Endothelial cell of umbilical vein (primary cell): ENCODE measurements at regions not wholly inside any gene's neighbourhood (a gene's known extent, or its start where the extent isn't known, plus 50 kb on each side); places are given as distances from the start of the nearest gene placed in this dataset.

ENCODE experiments used
- BruUV-seq: library from RNA; stranded (reverse); fragments of 400-500 nt; replicated peaks from 2 replicates; lab custom pipeline; 2021; lab: Mats Ljungman, UMichigan
- CTCF ChIA-PET: fragments of 300-600, 350-600 bp; sonication (Branson Sonifier 250); formaldehyde crosslinking; loops from one replicate; lab custom pipeline; 2021; ENCODE audit warnings: antibody characterized with exemption, inconsistent platforms; lab: Charles Lee
- POLR2A ChIA-PET: fragments of 300-600, 350-600 bp; sonication (Branson Sonifier 250); formaldehyde crosslinking; loops from one replicate; lab custom pipeline; 2021; ENCODE audit warnings: antibody characterized with exemption, inconsistent platforms; lab: Charles Lee
- DNase-seq: peaks from one replicate; pipeline ENCODE4 v3.0.0-alpha.2; 2011; ENCODE audit warnings: low read depth, low spot score
- FAIRE-seq: peaks from 2 replicates; lab custom pipeline; 2011; peaks lifted over from hg19 to GRCh38; lab: Jason Lieb, UNC
- H2AFZ ChIP-seq: 2 replicates; pipeline ENCODE4 v1.6.0; 2012; ENCODE audit warnings: low read depth, low read length, control low read depth, inconsistent platforms
- H3K27ac ChIP-seq: 2 replicates; pipeline ENCODE4 v1.5.1; 2011; ENCODE audit warnings: low read depth, mild to moderate bottlenecking, control low read depth, low read length, moderate library complexity; ENCODE audit not compliant: insufficient read depth
- H3K27me3 ChIP-seq, 2 experiments: 2 replicates each; pipeline versions ENCODE4 v1.6.0 to v1.6.1; 2011; ENCODE audit warnings: low read length in 2 of 2, mixed read lengths in 1 of 2; ENCODE audit not compliant: control insufficient read depth in 2 of 2, insufficient read depth in 2 of 2
- H3K36me3 ChIP-seq, 2 experiments: 2 replicates in 1 of 2; 3 replicates in 1 of 2; pipeline ENCODE4 v1.5.1; 2011; ENCODE audit warnings: low read length in 2 of 2, mild to moderate bottlenecking in 1 of 2, moderate library complexity in 1 of 2; ENCODE audit not compliant: control insufficient read depth in 2 of 2, insufficient read depth in 2 of 2; ENCODE audit errors: extremely low read depth in 1 of 2
- H3K4me1 ChIP-seq: 3 replicates; pipeline ENCODE4 v1.5.1; 2011; ENCODE audit warnings: mild to moderate bottlenecking, low read length; ENCODE audit not compliant: control insufficient read depth, insufficient read depth; ENCODE audit errors: extremely low read depth
- H3K4me2 ChIP-seq: 2 replicates; pipeline ENCODE4 v1.6.1; 2011; ENCODE audit warnings: low read length, control low read depth, mixed read lengths; ENCODE audit not compliant: insufficient read depth
- H3K4me3 ChIP-seq, 3 experiments: fragments of 200-600 bp in 1 of 3; sonication (generic), shearing (Covaris generic) in 1 of 3; replicated peaks in 1 of 3; 2 replicates each; pipeline ENCODE4 v1.5.1; 2011 to 2016; ENCODE audit warnings: control low read depth in 3 of 3, low read length in 3 of 3, mild to moderate bottlenecking in 2 of 3, inconsistent platforms in 1 of 3, low read depth in 1 of 3, moderate library complexity in 1 of 3; ENCODE audit not compliant: insufficient read depth in 1 of 3
- H3K79me2 ChIP-seq: 2 replicates; pipeline ENCODE4 v1.6.0; 2012; ENCODE audit warnings: low read length, inconsistent platforms; ENCODE audit not compliant: control insufficient read depth, insufficient read depth
- H3K9ac ChIP-seq: replicated peaks from 2 replicates; pipeline ENCODE3; 2011; ENCODE audit warnings: low read length, control low read depth; ENCODE audit not compliant: insufficient read depth; ENCODE audit errors: extremely low read depth
- H3K9me1 ChIP-seq: replicated peaks from 3 replicates; pipeline ENCODE4 v1.6.0; 2011; ENCODE audit warnings: mild to moderate bottlenecking, low read length; ENCODE audit not compliant: control insufficient read depth, insufficient read depth; ENCODE audit errors: extremely low read depth
- H3K9me3 ChIP-seq: replicated peaks from 2 replicates; pipeline ENCODE4 v1.5.1; 2012; ENCODE audit warnings: low read length, inconsistent platforms; ENCODE audit not compliant: control insufficient read depth, insufficient read depth
- H4K20me1 ChIP-seq: replicated peaks from 2 replicates; pipeline ENCODE3; 2011; ENCODE audit warnings: mild to moderate bottlenecking, low read length; ENCODE audit not compliant: control insufficient read depth, insufficient read depth; ENCODE audit errors: extremely low read depth
- FOS ChIP-seq: IDR thresholded peaks from 2 replicates; pipeline ENCODE4 v1.6.1; 2011; ENCODE audit warnings: mild to moderate bottlenecking, low read length, moderate library complexity, borderline replicate concordance; ENCODE audit not compliant: insufficient read depth
- GATA2 ChIP-seq: IDR thresholded peaks from 2 replicates; pipeline ENCODE4 v1.7.0; 2011; ENCODE audit warnings: low read depth, mild to moderate bottlenecking, moderate library complexity, mixed read lengths, low read length; ENCODE audit not compliant: insufficient read length, insufficient read depth
- JUN ChIP-seq: IDR thresholded peaks from 2 replicates; pipeline ENCODE4 v1.6.1; 2011; ENCODE audit warnings: borderline replicate concordance, low read depth; ENCODE audit not compliant: insufficient read length, insufficient read depth
- MYC ChIP-seq: IDR thresholded peaks from one replicate; pipeline ENCODE4 v1.6.1; 2011; ENCODE audit warnings: mild to moderate bottlenecking, low read depth, low read length
- POLR2AphosphoS5 ChIP-seq: IDR thresholded peaks from 2 replicates; pipeline ENCODE4 v1.6.1; 2012; ENCODE audit warnings: low read depth, mild to moderate bottlenecking, control low read depth, low read length, moderate library complexity; ENCODE audit not compliant: insufficient read depth
- dilution Hi-C: fragments of 300-500 bp; cut with MboI; formaldehyde crosslinking; loops from one replicate; pipeline ENCODE4 v1.15.0; 2019; ENCODE audit warnings: low sequenced_read_pairs; ENCODE audit not compliant: extremely low pct_ligation_motif_present
- intact Hi-C: fragments of 100-400 bp; cut with micrococcal nuclease; formaldehyde crosslinking; loops from one replicate; pipeline ENCODE4 v1.10.0; 2022
- TF ChIP-seq, protein P1 (sequence below), 2 donors: IDR thresholded peaks; 1 replicate in 1 of 2; 2 replicates in 1 of 2; pipeline ENCODE4 v1.5.1; 2011; ENCODE audit warnings: low read length in 2 of 2, mild to moderate bottlenecking in 2 of 2, moderate library complexity in 2 of 2, control low read depth in 1 of 2, inconsistent platforms in 1 of 2, low read depth in 1 of 2; ENCODE audit not compliant: insufficient read depth in 1 of 2; ENCODE audit errors: extremely low read depth in 1 of 2
- TF ChIP-seq, protein P2 (sequence below): IDR thresholded peaks from 2 replicates; pipeline ENCODE4 v1.6.1; 2011; ENCODE audit not compliant: insufficient read depth, insufficient read length

DNA sequence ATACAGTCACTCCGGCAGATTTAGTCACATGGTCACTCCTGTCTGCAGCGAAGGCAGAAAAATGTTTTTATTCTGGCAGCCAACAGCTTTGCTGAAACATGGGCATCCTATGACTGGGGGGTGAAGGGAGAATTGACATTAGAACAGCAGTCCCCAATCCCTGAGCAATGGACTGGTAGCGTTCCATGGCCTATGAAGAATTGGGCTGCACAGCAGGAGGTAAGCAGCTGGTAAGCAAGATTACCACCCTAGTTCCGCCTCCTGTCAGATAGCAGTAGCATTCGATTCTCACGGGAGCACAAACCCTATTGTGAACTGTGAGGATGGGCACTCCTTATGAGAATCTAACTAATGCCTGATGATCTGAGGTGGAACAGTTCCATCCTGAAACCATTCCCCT, 93.1 kb upstream of the FTMT start:
- dilution Hi-C loops: no loop called here
- no peak overlapping the region for H3K9ac ChIP-seq
- no peaks in the 10 kb centered on the region for H3K9me1 ChIP-seq
- BruUV-seq: no TSS peak
- ChIA-PET CTCF (no interaction called here), POLR2A (no interaction called here)
- H3K4me1 ChIP-seq: no peaks in the 10 kb centered on the region
- H4K20me1 ChIP-seq: no peaks in the 10 kb centered on the region
- no peaks in the 10 kb centered on the region for H3K27me3 ChIP-seq
- H3K27ac ChIP-seq: no peak overlapping the region
- FAIRE-seq (no peak), DNase-seq (no peak)
- no peak overlapping the region for H3K4me3 ChIP-seq
- no peak for TF ChIP-seq POLR2AphosphoS5
- TF ChIP-seq JUN: no peak
- TF ChIP-seq, protein P1, sequence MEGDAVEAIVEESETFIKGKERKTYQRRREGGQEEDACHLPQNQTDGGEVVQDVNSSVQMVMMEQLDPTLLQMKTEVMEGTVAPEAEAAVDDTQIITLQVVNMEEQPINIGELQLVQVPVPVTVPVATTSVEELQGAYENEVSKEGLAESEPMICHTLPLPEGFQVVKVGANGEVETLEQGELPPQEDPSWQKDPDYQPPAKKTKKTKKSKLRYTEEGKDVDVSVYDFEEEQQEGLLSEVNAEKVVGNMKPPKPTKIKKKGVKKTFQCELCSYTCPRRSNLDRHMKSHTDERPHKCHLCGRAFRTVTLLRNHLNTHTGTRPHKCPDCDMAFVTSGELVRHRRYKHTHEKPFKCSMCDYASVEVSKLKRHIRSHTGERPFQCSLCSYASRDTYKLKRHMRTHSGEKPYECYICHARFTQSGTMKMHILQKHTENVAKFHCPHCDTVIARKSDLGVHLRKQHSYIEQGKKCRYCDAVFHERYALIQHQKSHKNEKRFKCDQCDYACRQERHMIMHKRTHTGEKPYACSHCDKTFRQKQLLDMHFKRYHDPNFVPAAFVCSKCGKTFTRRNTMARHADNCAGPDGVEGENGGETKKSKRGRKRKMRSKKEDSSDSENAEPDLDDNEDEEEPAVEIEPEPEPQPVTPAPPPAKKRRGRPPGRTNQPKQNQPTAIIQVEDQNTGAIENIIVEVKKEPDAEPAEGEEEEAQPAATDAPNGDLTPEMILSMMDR (IDR thresholded peaks at IDR 0.05; ENCODE audit: extremely low read depth in 1 of 2, insufficient read depth in 1 of 2, low read depth in 1 of 2, low read length in 2 of 2): no peak
- TF ChIP-seq MYC: no peak
- TF ChIP-seq FOS: no peak
- no peak for TF ChIP-seq GATA2
- TF ChIP-seq, protein P2, sequence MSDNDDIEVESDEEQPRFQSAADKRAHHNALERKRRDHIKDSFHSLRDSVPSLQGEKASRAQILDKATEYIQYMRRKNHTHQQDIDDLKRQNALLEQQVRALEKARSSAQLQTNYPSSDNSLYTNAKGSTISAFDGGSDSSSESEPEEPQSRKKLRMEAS: no peak
- H3K4me2 ChIP-seq: no peak overlapping the region
- H3K36me3 ChIP-seq: no peaks in the 10 kb centered on the region
- intact Hi-C loops: no loop called here
- no peaks in the 10 kb centered on the region for H3K79me2 ChIP-seq
- H2AFZ ChIP-seq: no peak overlapping the region
- H3K9me3 ChIP-seq: no peaks in the 10 kb centered on the region
